ENCODE measurements at regions not wholly inside any gene's neighbourhood (a gene's known extent, or its start where the extent isn't known, plus 50 kb on each side); places are given as distances from the start of the nearest gene placed in this dataset.

- no peaks in the 10 kb centered on the region for H3K9me3 ChIP-seq (ENCODE audit: control insufficient read depth, low read length)
- no peak overlapping the region for H2AFZ ChIP-seq
- H3K4me3 ChIP-seq (ENCODE audit: low read depth, low read length) = no peak overlapping the region
- TF ChIP-seq, protein P1, sequence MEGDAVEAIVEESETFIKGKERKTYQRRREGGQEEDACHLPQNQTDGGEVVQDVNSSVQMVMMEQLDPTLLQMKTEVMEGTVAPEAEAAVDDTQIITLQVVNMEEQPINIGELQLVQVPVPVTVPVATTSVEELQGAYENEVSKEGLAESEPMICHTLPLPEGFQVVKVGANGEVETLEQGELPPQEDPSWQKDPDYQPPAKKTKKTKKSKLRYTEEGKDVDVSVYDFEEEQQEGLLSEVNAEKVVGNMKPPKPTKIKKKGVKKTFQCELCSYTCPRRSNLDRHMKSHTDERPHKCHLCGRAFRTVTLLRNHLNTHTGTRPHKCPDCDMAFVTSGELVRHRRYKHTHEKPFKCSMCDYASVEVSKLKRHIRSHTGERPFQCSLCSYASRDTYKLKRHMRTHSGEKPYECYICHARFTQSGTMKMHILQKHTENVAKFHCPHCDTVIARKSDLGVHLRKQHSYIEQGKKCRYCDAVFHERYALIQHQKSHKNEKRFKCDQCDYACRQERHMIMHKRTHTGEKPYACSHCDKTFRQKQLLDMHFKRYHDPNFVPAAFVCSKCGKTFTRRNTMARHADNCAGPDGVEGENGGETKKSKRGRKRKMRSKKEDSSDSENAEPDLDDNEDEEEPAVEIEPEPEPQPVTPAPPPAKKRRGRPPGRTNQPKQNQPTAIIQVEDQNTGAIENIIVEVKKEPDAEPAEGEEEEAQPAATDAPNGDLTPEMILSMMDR (IDR thresholded peaks at IDR 0.05) = no peak
- H3K4me1 ChIP-seq = no peaks in the 10 kb centered on the region
- no peak overlapping the region for H3K9ac ChIP-seq
- no peaks in the 10 kb centered on the region for H3K79me2 ChIP-seq
- H3K27me3 ChIP-seq (ENCODE audit: control insufficient read depth, insufficient read depth, low read length) = no peaks in the 10 kb centered on the region
- H3K27ac ChIP-seq = no peak overlapping the region
- H3K4me2 ChIP-seq (ENCODE audit: low read length) = no peak overlapping the region
- no peaks in the 10 kb centered on the region for H3K36me3 ChIP-seq (ENCODE audit: control insufficient read depth, insufficient read depth, low read length)
Observed at GRCh38 chr18:67677489-67677888, 161.0 kb upstream of the DSEL start.

GRCh38 chr18:67672716-67673115 lies 156.2 kb upstream of the DSEL start:
- no peaks in the 10 kb centered on the region for H3K9me3 ChIP-seq (ENCODE audit: control insufficient read depth, low read length)
- H3K4me3 ChIP-seq (ENCODE audit: low read depth, low read length) = no peak overlapping the region
- H3K79me2 ChIP-seq = no peaks in the 10 kb centered on the region
- H3K4me2 ChIP-seq (ENCODE audit: low read length) = no peak overlapping the region
- H3K36me3 ChIP-seq (ENCODE audit: control insufficient read depth, insufficient read depth, low read length) = no peaks in the 10 kb centered on the region
- TF ChIP-seq, protein P1 (IDR thresholded peaks at IDR 0.05) = no peak
- H3K9ac ChIP-seq = no peak overlapping the region
- no peak overlapping the region for H3K27ac ChIP-seq
- no peaks in the 10 kb centered on the region for H3K27me3 ChIP-seq (ENCODE audit: control insufficient read depth, insufficient read depth, low read length)
- no peaks in the 10 kb centered on the region for H3K4me1 ChIP-seq
- H2AFZ ChIP-seq = no peak overlapping the region

DNA sequence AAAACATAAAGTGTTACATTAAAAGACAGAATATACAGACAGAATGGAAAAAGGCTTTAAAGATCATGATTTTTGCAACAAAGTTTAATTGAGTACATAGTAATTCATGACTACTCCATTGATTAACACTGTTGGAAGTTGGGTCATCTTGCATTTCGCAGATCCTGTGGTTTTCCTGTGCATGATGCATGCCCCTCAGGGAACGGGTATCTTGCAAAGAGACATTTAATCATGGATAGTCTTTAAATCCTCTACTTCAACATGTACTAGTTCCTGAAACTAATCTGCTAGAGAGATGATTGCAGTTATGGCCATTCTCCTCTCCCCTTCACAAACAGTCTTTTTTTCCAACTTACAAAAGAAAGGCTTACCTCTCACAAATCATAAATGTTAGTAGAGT lies 155.6 kb upstream of the DSEL start:
- no peaks in the 10 kb centered on the region for H3K4me1 ChIP-seq
- TF ChIP-seq, protein P1 (IDR thresholded peaks at IDR 0.05) = no peak
- no peaks in the 10 kb centered on the region for H3K27me3 ChIP-seq (ENCODE audit: control insufficient read depth, insufficient read depth, low read length)
- no peak overlapping the region for H3K4me2 ChIP-seq (ENCODE audit: low read length)
- H2AFZ ChIP-seq = no peak overlapping the region
- no peak overlapping the region for H3K4me3 ChIP-seq (ENCODE audit: low read depth, low read length)
- H3K36me3 ChIP-seq (ENCODE audit: control insufficient read depth, insufficient read depth, low read length) = no peaks in the 10 kb centered on the region
- H3K79me2 ChIP-seq = no peaks in the 10 kb centered on the region
- H3K9me3 ChIP-seq (ENCODE audit: control insufficient read depth, low read length) = no peaks in the 10 kb centered on the region
- H3K9ac ChIP-seq = no peak overlapping the region
- no peak overlapping the region for H3K27ac ChIP-seq

DNA sequence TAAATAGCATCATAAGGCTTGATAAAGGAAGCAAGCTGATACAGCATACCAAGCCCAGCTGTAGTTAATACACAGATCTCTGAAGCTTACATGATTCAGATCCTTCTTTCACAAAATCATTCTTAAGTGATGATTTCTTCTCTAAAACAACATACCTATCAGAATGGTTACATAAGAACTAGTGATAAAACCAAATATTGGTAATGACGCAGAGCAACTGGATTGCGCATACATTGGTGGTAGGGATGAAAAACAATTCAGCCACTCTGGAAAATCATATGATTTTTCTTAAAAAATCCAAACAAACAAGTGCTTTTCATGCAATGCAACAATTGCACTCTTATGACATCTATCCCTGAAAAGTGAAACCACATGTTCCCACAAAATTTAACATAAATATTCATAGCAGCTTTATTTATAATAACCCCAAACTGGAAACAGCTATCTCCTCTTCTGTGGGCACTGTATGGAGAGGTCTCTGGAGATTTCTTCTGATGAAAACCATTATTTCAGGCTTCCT lies 153.6 kb upstream of the DSEL start:
- H3K79me2 ChIP-seq = no peaks in the 10 kb centered on the region
- H3K9me3 ChIP-seq (ENCODE audit: control insufficient read depth, low read length) = no peaks in the 10 kb centered on the region
- TF ChIP-seq, protein P1 (IDR thresholded peaks at IDR 0.05) = no peak
- H2AFZ ChIP-seq = no peak overlapping the region
- H3K4me1 ChIP-seq = no peaks in the 10 kb centered on the region
- H3K27me3 ChIP-seq (ENCODE audit: control insufficient read depth, insufficient read depth, low read length) = no peaks in the 10 kb centered on the region
- H3K4me3 ChIP-seq (ENCODE audit: low read depth, low read length) = no peak overlapping the region
- H3K9ac ChIP-seq = no peak overlapping the region
- H3K36me3 ChIP-seq (ENCODE audit: control insufficient read depth, insufficient read depth, low read length) = no peaks in the 10 kb centered on the region
- no peak overlapping the region for H3K27ac ChIP-seq
- no peak overlapping the region for H3K4me2 ChIP-seq (ENCODE audit: low read length)

DNA sequence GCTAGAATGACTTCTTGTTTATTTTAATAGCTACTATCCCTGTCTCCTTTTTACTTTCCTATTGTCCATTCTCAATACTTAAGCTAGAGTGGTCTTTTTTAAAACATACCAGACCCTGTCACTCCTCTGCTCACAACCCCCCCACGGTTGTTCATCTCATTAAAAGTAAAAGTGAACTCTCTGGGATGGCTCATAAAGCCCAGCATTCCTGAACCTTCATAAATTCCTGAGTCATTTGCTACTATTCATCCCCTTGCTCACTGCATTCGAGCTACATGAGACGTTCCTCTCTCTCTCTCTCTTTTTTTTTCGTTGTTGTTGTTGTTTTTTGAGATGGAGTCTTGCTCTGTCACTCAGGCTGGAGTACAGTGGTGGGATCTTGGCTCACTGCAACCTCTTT lies 148.7 kb upstream of the DSEL start:
- H3K9ac ChIP-seq = no peak overlapping the region

More for the DNA sequence above, 148.7 kb upstream of the DSEL start:
- Histone ChIP-seq H2AFZ (no peak overlapping the region), H3K27me3 (ENCODE audit: control insufficient read depth, insufficient read depth, low read length) (no peaks in the 10 kb centered on the region), H3K27ac (no peak overlapping the region), H3K9me3 (ENCODE audit: control insufficient read depth, low read length) (no peaks in the 10 kb centered on the region), H3K4me2 (ENCODE audit: low read length) (no peak overlapping the region), H3K4me3 (ENCODE audit: low read depth, low read length) (no peak overlapping the region), H3K79me2 (no peaks in the 10 kb centered on the region), H3K4me1 (no peaks in the 10 kb centered on the region), H3K36me3 (ENCODE audit: control insufficient read depth, insufficient read depth, low read length) (no peaks in the 10 kb centered on the region)
- TF ChIP-seq, protein P1 (IDR thresholded peaks at IDR 0.05) = no peak

Data from parathyroid adenoma (tissue), 2 donors.